CD14-positive monocyte (primary cell): ENCODE measurements at regions not wholly inside any gene's neighbourhood (a gene's known extent, or its start where the extent isn't known, plus 50 kb on each side); places are given as distances from the start of the nearest gene placed in this dataset.
"Not testable (repeated sequence)": the region's sequence is repeated elsewhere in the genome, so short reads cannot be mapped to it uniquely, and the experiment has no call there.

ENCODE experiments used
- DNase-seq, 3 donors: peaks; one replicate each; pipeline ENCODE4 v3.0.0-alpha.2; 2011 to 2022
- H2AFZ ChIP-seq: 2 replicates; pipeline ENCODE4 v1.6.0; 2012; ENCODE audit warnings: mild to moderate bottlenecking, low read depth, low read length, inconsistent platforms; ENCODE audit not compliant: insufficient read depth, poor library complexity, severe bottlenecking
- H3K27ac ChIP-seq, 2 donors: 1 replicate in 1 of 2; 2 replicates in 1 of 2; pipeline ENCODE4 v1.5.1; 2012 to 2013; ENCODE audit warnings: low read length in 2 of 2, control low read depth in 1 of 2, inconsistent platforms in 1 of 2, low read depth in 1 of 2, mild to moderate bottlenecking in 1 of 2
- H3K27me3 ChIP-seq, 2 donors: one replicate each; pipeline versions ENCODE4 v1.6.0 to v1.6.1; 2011 to 2013; ENCODE audit warnings: low read length in 2 of 2; ENCODE audit not compliant: control insufficient read depth in 2 of 2, insufficient read depth in 2 of 2
- H3K36me3 ChIP-seq, 2 donors: replicated peaks in 1 of 2; 1 replicate in 1 of 2; 2 replicates in 1 of 2; pipeline versions ENCODE4 v1.5.1 to v1.6.1; 2012 to 2013; ENCODE audit warnings: low read length in 2 of 2, control low read depth in 1 of 2, inconsistent platforms in 1 of 2, mild to moderate bottlenecking in 1 of 2; ENCODE audit not compliant: insufficient read depth in 2 of 2, control insufficient read depth in 1 of 2
- H3K4me1 ChIP-seq, 2 donors: 1 replicate in 1 of 2; 2 replicates in 1 of 2; pipeline versions ENCODE4 v1.5.1 to v1.6.1; 2012 to 2013; ENCODE audit warnings: low read length in 2 of 2, control low read depth in 1 of 2, inconsistent platforms in 1 of 2, mild to moderate bottlenecking in 1 of 2, moderate library complexity in 1 of 2; ENCODE audit not compliant: insufficient read depth in 2 of 2, control insufficient read depth in 1 of 2
- H3K4me2 ChIP-seq: replicated peaks from 2 replicates; pipeline ENCODE3; 2012; ENCODE audit warnings: low read length, moderate library complexity, mild to moderate bottlenecking; ENCODE audit not compliant: poor library complexity, severe bottlenecking; ENCODE audit errors: extremely low read depth
- H3K4me3 ChIP-seq, 3 experiments: fragments of 200-600 bp in 1 of 3; sonication (generic) in 1 of 3; replicated peaks in 1 of 3; 1 replicate in 2 of 3; 2 replicates in 1 of 3; pipeline ENCODE4 v1.5.1; 2011 to 2013; ENCODE audit warnings: low read length in 3 of 3, mild to moderate bottlenecking in 3 of 3, control low read depth in 2 of 3, low read depth in 2 of 3, inconsistent platforms in 1 of 3, moderate library complexity in 1 of 3
- H3K79me2 ChIP-seq: 2 replicates; pipeline ENCODE4 v1.6.0; 2012; ENCODE audit warnings: mild to moderate bottlenecking, control low read depth, inconsistent platforms, low read length, moderate library complexity; ENCODE audit not compliant: insufficient read depth
- H3K9ac ChIP-seq: 2 replicates; pipeline ENCODE4 v1.6.0; 2017; ENCODE audit warnings: low read length, mild to moderate bottlenecking; ENCODE audit not compliant: insufficient read depth, poor library complexity, severe bottlenecking
- H3K9me3 ChIP-seq, 2 donors: replicated peaks in 1 of 2; 1 replicate in 1 of 2; 2 replicates in 1 of 2; pipeline versions ENCODE4 v1.5.1 to v1.6.1; 2012 to 2013; ENCODE audit warnings: low read length in 2 of 2, control low read depth in 1 of 2; ENCODE audit not compliant: control insufficient read depth in 1 of 2, insufficient read depth in 1 of 2
- H4K20me1 ChIP-seq: 2 replicates; pipeline ENCODE4 v1.6.0; 2012; ENCODE audit warnings: mild to moderate bottlenecking, low read length, control low read depth, moderate library complexity; ENCODE audit not compliant: insufficient read depth
- H3K27ac Mint-ChIP-seq, 7 donors: one replicate each; pipeline ENCODE4 v1.8.0; 2020; ENCODE audit warnings: mild to moderate bottlenecking in 7 of 7, mixed read lengths in 7 of 7, moderate library complexity in 6 of 7, inconsistent platforms in 2 of 7
- H3K27me3 Mint-ChIP-seq, 3 donors: one replicate each; pipeline ENCODE4 v1.8.0; 2021 to 2022; ENCODE audit warnings: low read depth in 3 of 3, mild to moderate bottlenecking in 3 of 3, mixed read lengths in 3 of 3, moderate library complexity in 3 of 3, inconsistent platforms in 1 of 3
- H3K36me3 Mint-ChIP-seq, 2 donors: one replicate each; pipeline ENCODE4 v1.8.0; 2020; ENCODE audit warnings: mixed read lengths in 2 of 2, inconsistent platforms in 1 of 2, mild to moderate bottlenecking in 1 of 2
- H3K4me1 Mint-ChIP-seq: one replicate; pipeline ENCODE4 v1.8.0; 2020; ENCODE audit warnings: mild to moderate bottlenecking, mixed read lengths
- H3K4me3 Mint-ChIP-seq, 2 donors: one replicate each; pipeline ENCODE4 v1.8.0; 2020; ENCODE audit warnings: mild to moderate bottlenecking in 2 of 2, mixed read lengths in 2 of 2, moderate library complexity in 1 of 2
- H3K9me3 Mint-ChIP-seq, 7 donors: one replicate each; pipeline ENCODE4 v1.8.0; 2020 to 2022; ENCODE audit warnings: mixed read lengths in 7 of 7, mild to moderate bottlenecking in 6 of 7, moderate library complexity in 6 of 7, inconsistent platforms in 2 of 7
- CTCF ChIP-seq: fragments of 200-600 bp; IDR thresholded peaks from one replicate; pipeline ENCODE4 v1.8.0; 2022; ENCODE audit warnings: antibody characterized with exemption, mild to moderate bottlenecking
- WGBS: methylation state at CpG from one replicate; pipeline ENCODE4 v1.1.5; 2013; ENCODE audit warnings: missing lambda C conversion rate; ENCODE audit not compliant: insufficient coverage; 5-methylcytosine and 5-hydroxymethylcytosine counted together
- intact Hi-C, 2 donors: fragments of 100-400 bp; cut with micrococcal nuclease; formaldehyde crosslinking; loops; one replicate each; pipeline versions ENCODE4 v1.15.0 to v1.15.1; 2023

- H3K4me3 ChIP-seq: no peak overlapping the region
- no peaks in the 10 kb centered on the region for H3K36me3 Mint-ChIP-seq
- TF ChIP-seq CTCF: no peak
- H3K27ac Mint-ChIP-seq: no peak overlapping the region
- H3K4me3 Mint-ChIP-seq: no peak overlapping the region
- H3K4me1 ChIP-seq: no peaks in the 10 kb centered on the region
- H3K9ac ChIP-seq: no peak overlapping the region
- no peaks in the 10 kb centered on the region for H3K27me3 ChIP-seq
- no peaks in the 10 kb centered on the region for H3K27me3 Mint-ChIP-seq
- DNase-seq: no peak
- H2AFZ ChIP-seq: no peak overlapping the region
- intact Hi-C loops: no loop called here
- no peak overlapping the region for H3K4me2 ChIP-seq
- no peaks in the 10 kb centered on the region for H3K4me1 Mint-ChIP-seq
- WGBS: 76% methylated on average over 2 of the region's 3 CpGs
- peaks cover 3 to 15% (median 9%) of the 10 kb centered on the region in 7 donors for H3K9me3 Mint-ChIP-seq
- H3K36me3 ChIP-seq: no peaks in the 10 kb centered on the region
- H3K79me2 ChIP-seq: no peaks in the 10 kb centered on the region
- H3K9me3 ChIP-seq: peaks cover 3 to 8% of the 10 kb centered on the region in 2 donors
- no peak overlapping the region for H3K27ac ChIP-seq
- H4K20me1 ChIP-seq: no peaks in the 10 kb centered on the region
Observed at GRCh38 chr13:69616396-69616795, 491.2 kb upstream of the ATXN8OS start.

DNA sequence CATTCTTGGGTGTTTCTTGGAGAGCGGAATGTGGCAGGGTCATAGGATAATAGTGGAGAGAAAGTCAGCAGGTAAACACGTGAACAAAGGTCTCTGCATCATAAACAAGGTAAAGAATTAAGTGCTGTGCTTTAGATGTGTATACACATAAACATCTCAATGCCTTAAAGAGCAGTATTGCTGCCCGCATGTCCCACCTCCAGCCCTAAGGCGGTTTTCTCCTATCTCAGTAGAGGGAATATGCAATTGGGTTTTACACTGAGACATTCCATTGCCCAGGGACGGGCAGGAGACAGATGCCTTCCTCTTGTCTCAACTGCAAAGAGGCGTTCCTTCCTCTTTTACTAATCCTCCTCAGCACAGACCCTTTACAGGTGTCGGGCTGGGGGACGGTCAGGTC is 492.6 kb upstream of the ATXN8OS start:
- H3K9me3 ChIP-seq, H3K27ac ChIP-seq, intact Hi-C loops, H3K27me3 Mint-ChIP-seq, H2AFZ ChIP-seq, H4K20me1 ChIP-seq, H3K79me2 ChIP-seq, H3K27me3 ChIP-seq, H3K4me3 Mint-ChIP-seq, DNase-seq, H3K36me3 ChIP-seq, H3K27ac Mint-ChIP-seq, H3K9ac ChIP-seq, H3K4me3 ChIP-seq, H3K4me1 Mint-ChIP-seq, H3K4me1 ChIP-seq, H3K36me3 Mint-ChIP-seq, H3K4me2 ChIP-seq: not testable (repeated sequence)
- H3K9me3 Mint-ChIP-seq: peaks cover 3 to 18% (median 9%) of the 10 kb centered on the region in 7 donors
- WGBS: no CpG with 5 or more reads among the region's 8 CpGs
